GM12873 (cell line): ENCODE measurements at regions not wholly inside any gene's neighbourhood (a gene's known extent, or its start where the extent isn't known, plus 50 kb on each side); places are given as distances from the start of the nearest gene placed in this dataset.

Experiments
- TF ChIP-seq, protein P1 (sequence below): IDR thresholded peaks from 2 replicates; pipeline ENCODE4 v1.5.1; 2012; ENCODE audit warnings: low read depth, mild to moderate bottlenecking, moderate library complexity, low read length, control low read depth; ENCODE audit not compliant: insufficient read depth; ENCODE audit errors: missing control alignments

DNA sequence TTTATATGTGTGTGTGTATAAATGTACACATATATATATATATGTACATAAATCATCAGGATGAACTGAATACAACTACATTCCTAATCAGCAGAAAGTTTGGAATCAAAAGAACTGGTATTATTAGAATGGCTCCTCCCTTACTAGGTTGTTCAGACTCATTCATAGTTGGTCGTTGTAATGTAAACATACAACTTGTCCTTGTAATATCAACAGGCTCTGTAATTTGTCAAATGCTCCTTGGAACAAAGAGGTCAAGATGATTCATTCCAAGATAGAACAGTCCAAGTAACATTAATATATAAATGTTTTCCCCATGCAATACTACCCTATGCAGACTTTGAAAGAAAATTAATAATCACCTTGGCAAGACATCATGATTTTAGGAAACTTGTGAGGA, 351.4 kb upstream of the SMIM31 start:
- TF ChIP-seq, protein P1, sequence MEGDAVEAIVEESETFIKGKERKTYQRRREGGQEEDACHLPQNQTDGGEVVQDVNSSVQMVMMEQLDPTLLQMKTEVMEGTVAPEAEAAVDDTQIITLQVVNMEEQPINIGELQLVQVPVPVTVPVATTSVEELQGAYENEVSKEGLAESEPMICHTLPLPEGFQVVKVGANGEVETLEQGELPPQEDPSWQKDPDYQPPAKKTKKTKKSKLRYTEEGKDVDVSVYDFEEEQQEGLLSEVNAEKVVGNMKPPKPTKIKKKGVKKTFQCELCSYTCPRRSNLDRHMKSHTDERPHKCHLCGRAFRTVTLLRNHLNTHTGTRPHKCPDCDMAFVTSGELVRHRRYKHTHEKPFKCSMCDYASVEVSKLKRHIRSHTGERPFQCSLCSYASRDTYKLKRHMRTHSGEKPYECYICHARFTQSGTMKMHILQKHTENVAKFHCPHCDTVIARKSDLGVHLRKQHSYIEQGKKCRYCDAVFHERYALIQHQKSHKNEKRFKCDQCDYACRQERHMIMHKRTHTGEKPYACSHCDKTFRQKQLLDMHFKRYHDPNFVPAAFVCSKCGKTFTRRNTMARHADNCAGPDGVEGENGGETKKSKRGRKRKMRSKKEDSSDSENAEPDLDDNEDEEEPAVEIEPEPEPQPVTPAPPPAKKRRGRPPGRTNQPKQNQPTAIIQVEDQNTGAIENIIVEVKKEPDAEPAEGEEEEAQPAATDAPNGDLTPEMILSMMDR, result no peak

DNA sequence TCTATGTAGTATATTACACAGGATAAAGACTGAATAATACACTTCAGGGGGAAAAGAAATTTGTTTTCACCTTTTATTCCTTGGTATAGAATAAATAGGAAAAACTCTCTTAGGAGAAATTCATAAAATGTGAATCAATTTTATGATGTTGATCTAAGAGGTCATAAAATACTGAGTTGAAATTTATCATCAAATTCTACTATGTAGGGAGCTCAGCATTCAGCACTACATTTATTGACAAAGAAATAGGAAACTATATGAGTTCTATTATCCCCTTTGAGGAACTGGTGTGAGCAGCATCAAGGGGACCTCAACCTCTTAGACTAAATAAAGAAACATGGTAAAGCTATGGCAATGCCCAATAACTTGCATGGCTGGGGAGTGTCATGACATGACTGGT, 348.2 kb upstream of the SMIM31 start:
- TF ChIP-seq, protein P1, result no peak

DNA sequence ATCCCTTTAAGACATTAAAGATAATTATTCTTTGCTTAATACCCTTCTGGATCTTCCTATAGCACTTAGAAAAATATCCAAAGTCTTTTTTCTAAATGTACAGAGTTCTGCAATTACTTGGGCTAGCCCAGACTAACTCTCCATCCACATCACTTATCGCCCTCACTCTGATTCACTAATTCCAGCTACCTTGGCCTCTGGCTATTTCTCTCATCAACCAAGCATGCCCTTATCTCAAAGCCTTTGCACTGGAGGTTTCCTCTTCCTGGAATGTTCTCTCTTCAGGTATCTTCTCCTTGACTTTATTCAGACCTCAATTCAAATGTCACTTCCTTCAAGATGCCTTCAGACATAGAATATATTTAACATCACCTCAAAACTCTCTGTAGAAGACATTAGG, 345.1 kb upstream of the SMIM31 start:
- TF ChIP-seq, protein P1, result no peak

DNA sequence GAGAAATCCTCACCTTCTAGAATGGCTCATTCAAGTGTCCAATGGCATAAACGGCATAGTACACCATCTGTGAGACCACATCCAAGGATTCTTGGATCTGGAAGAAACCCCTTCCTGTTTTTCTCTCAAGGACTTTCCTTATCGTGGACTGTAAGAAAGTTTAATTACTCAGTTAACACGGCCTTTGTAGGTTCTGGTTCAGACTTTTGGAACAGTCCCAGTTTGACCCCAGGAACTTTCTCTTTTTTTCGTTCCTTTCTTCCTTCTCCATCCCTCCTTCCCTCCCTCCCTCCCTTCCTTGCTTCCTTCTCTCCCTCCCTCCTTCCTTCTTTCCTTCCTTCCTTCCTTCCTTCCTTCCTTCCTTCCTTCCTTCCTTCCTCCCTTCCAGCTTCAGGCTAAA, 343.5 kb upstream of the SMIM31 start:
- TF ChIP-seq, protein P1, result no peak

DNA sequence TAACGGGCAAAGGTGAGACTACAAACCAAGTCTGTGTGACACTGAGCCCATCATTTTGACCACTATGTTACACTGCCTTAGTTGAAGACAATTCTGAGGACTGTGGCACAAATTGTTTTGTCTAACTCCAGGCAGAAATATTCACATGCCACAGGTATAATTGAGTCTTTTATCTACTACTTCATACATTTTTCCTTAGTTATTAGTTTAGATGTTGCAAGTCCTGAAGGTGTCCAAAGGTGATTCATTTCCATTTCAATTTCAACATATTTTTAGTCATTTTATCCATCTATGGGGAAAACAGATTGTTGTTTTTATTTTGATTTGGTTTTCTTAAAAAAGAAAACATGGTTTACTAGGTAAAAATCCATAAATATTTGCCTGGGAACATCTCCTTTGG, 341.7 kb upstream of the SMIM31 start:
- TF ChIP-seq, protein P1, result no peak

DNA sequence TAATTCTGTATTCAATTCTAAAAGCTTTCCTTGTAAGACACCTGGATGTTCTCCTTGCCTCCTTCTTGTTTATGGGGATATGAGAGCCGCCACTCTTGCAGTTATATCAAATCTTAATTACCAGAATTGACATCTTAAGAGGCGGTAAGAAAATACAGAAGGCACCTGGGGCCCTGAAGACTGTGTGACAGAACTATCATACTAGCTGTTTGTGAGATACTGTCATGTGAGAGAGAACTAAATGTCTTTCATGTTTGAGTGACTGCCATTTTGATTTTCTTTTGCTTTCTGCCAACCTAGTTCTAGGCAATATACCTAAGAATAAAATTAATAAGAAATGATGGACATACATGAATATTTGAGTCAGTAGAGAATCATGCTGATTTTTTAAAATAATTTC, 340.2 kb upstream of the SMIM31 start:
- TF ChIP-seq, protein P1, result no peak

DNA sequence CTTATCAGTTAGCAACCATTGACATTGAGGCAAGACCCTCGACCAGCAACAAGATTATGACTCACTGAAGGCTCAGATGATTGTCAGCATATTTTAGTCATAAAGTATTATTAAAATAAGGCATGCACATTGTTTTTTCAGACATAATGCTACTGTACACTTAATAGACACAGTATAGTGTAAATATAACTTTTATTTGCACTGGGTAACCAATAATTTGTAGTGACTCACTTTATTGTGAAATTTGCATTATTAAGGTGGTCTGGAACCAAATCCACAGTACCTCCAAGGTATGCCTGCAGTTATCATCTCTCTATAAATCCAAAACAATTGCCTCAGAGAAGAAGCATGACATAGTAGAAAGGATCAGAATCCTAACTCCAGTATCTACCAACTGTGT, 330.1 kb upstream of the SMIM31 start:
- TF ChIP-seq, protein P1, result no peak
